Tibial nerve (tissue), 3 donors: ENCODE measurements at regions not wholly inside any gene's neighbourhood (a gene's known extent, or its start where the extent isn't known, plus 50 kb on each side); places are given as distances from the start of the nearest gene placed in this dataset.

ENCODE experiments used
- POLR2A ChIP-seq, 2 donors: fragments of 450-650 bp; IDR thresholded peaks; one replicate each; pipeline ENCODE4 v1.6.1; 2017; ENCODE audit warnings: antibody characterized with exemption in 2 of 2, mild to moderate bottlenecking in 2 of 2, moderate library complexity in 2 of 2
- TF ChIP-seq, protein P1 (sequence below), 5 experiments: fragments of 200-600 bp in 3 of 5; fragments of 450-650 bp in 2 of 5; sonication (generic) in 3 of 5; IDR thresholded peaks; one replicate each; pipeline ENCODE4 v1.5.1; 2016 to 2019; ENCODE audit warnings: antibody characterized with exemption in 5 of 5, mild to moderate bottlenecking in 3 of 5, moderate library complexity in 2 of 5

DNA sequence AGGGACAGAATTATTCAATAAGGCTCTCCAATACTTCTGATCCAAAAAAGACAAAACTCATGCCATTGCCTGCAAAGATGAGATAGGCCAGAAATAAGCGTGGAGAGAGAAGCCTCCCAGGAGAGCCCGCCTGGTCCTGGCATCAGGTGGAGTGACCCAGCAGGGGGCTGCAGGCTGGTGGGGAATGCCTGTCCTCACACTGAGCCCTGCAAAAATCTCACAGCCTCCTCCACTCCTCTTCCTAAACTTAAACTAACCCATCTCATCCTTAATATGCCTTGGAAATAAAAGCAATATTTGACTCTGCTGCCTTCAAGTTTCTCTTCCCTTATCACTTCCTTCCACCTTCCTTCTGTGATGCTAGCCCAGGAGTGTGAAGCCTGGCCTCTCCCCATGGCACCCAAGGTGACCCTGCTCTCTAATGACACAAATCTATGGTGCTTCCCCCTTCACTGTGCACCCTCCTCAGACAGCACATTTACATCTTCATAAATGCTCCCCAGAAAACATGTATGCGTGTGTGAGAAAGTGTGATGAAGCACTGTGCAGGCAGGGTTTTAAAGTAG lies 218.4 kb downstream of the ANAPC1 start:
- TF ChIP-seq, protein P1, sequence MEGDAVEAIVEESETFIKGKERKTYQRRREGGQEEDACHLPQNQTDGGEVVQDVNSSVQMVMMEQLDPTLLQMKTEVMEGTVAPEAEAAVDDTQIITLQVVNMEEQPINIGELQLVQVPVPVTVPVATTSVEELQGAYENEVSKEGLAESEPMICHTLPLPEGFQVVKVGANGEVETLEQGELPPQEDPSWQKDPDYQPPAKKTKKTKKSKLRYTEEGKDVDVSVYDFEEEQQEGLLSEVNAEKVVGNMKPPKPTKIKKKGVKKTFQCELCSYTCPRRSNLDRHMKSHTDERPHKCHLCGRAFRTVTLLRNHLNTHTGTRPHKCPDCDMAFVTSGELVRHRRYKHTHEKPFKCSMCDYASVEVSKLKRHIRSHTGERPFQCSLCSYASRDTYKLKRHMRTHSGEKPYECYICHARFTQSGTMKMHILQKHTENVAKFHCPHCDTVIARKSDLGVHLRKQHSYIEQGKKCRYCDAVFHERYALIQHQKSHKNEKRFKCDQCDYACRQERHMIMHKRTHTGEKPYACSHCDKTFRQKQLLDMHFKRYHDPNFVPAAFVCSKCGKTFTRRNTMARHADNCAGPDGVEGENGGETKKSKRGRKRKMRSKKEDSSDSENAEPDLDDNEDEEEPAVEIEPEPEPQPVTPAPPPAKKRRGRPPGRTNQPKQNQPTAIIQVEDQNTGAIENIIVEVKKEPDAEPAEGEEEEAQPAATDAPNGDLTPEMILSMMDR (IDR thresholded peaks at IDR 0.05) = no peak
- TF ChIP-seq POLR2A (IDR thresholded peaks at IDR 0.05) = no peak
